ENCODE measurements at regions not wholly inside any gene's neighbourhood (a gene's known extent, or its start where the extent isn't known, plus 50 kb on each side); places are given as distances from the start of the nearest gene placed in this dataset.

GRCh38 chr16:89040391-89040790 lies 53.3 kb upstream of the ACSF3 start:
- H3K27me3 Mint-ChIP-seq (ENCODE audit: insufficient read depth) = peaks cover 2% of the 10 kb centered on the region
- TF ChIP-seq CTCF (conservative IDR thresholded peaks at IDR 0.05) = no peak
- Histone ChIP-seq H3K36me3 (ENCODE audit: control insufficient read depth, insufficient read depth, low read length) (no peaks in the 10 kb centered on the region), H3K4me1 (ENCODE audit: control insufficient read depth, insufficient read depth, low read length) (no peaks in the 10 kb centered on the region), H3K27ac (ENCODE audit: low read depth, low read length) (no peak overlapping the region), H3K9me3 (ENCODE audit: control insufficient read depth, low read length) (no peaks in the 10 kb centered on the region), H3K27me3 (ENCODE audit: control insufficient read depth, insufficient read depth, low read length, poor library complexity, severe bottlenecking) (no peaks in the 10 kb centered on the region), H3K4me3 (ENCODE audit: low read length) (no peak overlapping the region), H3K9ac (ENCODE audit: extremely low read depth, low read length, poor library complexity, severe bottlenecking) (no peak overlapping the region)
- H3K9me3 Mint-ChIP-seq = no peaks in the 10 kb centered on the region
- H3K36me3 Mint-ChIP-seq (ENCODE audit: low read depth) = no peaks in the 10 kb centered on the region
- 83 to 90% methylated on average over 6 to 8 of the region's 8 CpGs for WGBS, 2 experiments (ENCODE audit: insufficient coverage in 1 of 2, insufficient read length in 1 of 2)
- H3K4me1 Mint-ChIP-seq = peaks cover 4% of the 10 kb centered on the region
- H3K27ac Mint-ChIP-seq = no peak overlapping the region
- no peak overlapping the region for H3K4me3 Mint-ChIP-seq
- DNase-seq = no peak

- Mint-ChIP-seq H3K4me3 (no peak overlapping the region), H3K36me3 (ENCODE audit: low read depth) (no peaks in the 10 kb centered on the region), H3K27ac (no peak overlapping the region), H3K27me3 (ENCODE audit: insufficient read depth) (peaks cover 2% of the 10 kb centered on the region), H3K4me1 (no peaks in the 10 kb centered on the region), H3K9me3 (no peaks in the 10 kb centered on the region)
- H3K9me3 ChIP-seq (ENCODE audit: control insufficient read depth, low read length) = no peaks in the 10 kb centered on the region
- H3K27me3 ChIP-seq (ENCODE audit: control insufficient read depth, insufficient read depth, low read length, poor library complexity, severe bottlenecking) = no peaks in the 10 kb centered on the region
- TF ChIP-seq CTCF (conservative IDR thresholded peaks at IDR 0.05) = no peak
- H3K4me1 ChIP-seq (ENCODE audit: control insufficient read depth, insufficient read depth, low read length) = no peaks in the 10 kb centered on the region
- WGBS, 2 experiments (ENCODE audit: insufficient coverage in 1 of 2, insufficient read length in 1 of 2) = 88 to 90% methylated on average over 21 to 25 of the region's 25 CpGs
- no peak overlapping the region for H3K9ac ChIP-seq (ENCODE audit: extremely low read depth, low read length, poor library complexity, severe bottlenecking)
- no peaks in the 10 kb centered on the region for H3K36me3 ChIP-seq (ENCODE audit: control insufficient read depth, insufficient read depth, low read length)
- no peak for DNase-seq
- H3K4me3 ChIP-seq (ENCODE audit: low read length) = no peak overlapping the region
- no peak overlapping the region for H3K27ac ChIP-seq (ENCODE audit: low read depth, low read length)
These were observed 52.6 kb upstream of the ACSF3 start for GRCh38 chr16:89040861-89041570.

DNA sequence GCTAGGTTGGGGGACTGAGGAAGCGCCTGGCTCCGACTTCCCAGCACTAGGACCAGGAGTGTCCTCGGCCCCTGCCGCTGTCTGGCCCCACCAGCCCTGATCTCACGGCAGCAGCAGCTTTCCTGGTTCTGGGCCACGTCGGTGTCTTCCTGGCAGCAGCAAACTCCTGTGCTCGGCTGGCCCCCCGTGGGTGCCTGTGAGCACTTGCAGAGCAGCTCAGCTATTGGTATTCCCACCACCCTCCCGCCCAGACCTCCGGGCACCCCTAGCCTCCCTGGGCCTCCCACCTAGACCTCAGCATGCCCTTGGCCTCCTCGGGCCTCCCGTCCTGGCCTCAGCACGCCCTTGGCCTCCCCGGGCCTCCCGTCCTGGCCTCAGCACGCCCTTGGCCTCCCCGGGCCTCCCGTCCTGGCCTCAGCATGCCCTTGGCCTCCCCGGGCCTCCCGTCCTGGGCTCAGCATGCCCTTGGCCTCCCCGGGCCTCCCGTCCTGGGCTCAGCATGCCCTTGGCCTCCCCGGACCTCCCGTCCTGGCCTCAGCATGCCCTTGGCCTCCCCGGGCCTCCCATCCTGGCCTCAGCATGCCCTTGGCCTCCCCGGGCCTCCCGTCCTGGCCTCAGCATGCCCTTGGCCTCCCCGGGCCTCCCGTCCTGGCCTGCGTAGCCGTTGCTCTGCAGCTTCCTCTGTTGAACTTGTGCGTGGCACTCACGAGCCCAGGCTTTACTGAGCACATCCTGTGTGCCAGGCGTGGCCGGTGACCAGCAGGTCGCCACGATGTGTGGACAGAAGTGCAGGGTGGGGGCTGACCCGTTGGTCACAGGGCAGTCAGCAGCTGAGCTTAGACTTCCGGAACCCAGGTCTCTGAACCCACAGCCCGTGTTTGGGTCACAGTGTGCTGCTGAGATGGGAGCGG lies 51.8 kb upstream of the ACSF3 start:
- no peak for TF ChIP-seq CTCF (conservative IDR thresholded peaks at IDR 0.05)
- no peaks in the 10 kb centered on the region for H3K4me1 ChIP-seq (ENCODE audit: control insufficient read depth, insufficient read depth, low read length)
- 86 to 89% methylated on average over 12 to 42 of the region's 42 CpGs for WGBS, 2 experiments (ENCODE audit: insufficient coverage in 1 of 2, insufficient read length in 1 of 2)
- DNase-seq = no peak
- no peak overlapping the region for H3K4me3 Mint-ChIP-seq
- no peak overlapping the region for H3K27ac ChIP-seq (ENCODE audit: low read depth, low read length)
- no peaks in the 10 kb centered on the region for H3K36me3 Mint-ChIP-seq (ENCODE audit: low read depth)
- H3K36me3 ChIP-seq (ENCODE audit: control insufficient read depth, insufficient read depth, low read length) = no peaks in the 10 kb centered on the region
- H3K4me3 ChIP-seq (ENCODE audit: low read length) = no peak overlapping the region
- no peaks in the 10 kb centered on the region for H3K9me3 ChIP-seq (ENCODE audit: control insufficient read depth, low read length)
- no peaks in the 10 kb centered on the region for H3K27me3 ChIP-seq (ENCODE audit: control insufficient read depth, insufficient read depth, low read length, poor library complexity, severe bottlenecking)
- no peaks in the 10 kb centered on the region for H3K9me3 Mint-ChIP-seq
- no peaks in the 10 kb centered on the region for H3K4me1 Mint-ChIP-seq
- H3K27me3 Mint-ChIP-seq (ENCODE audit: insufficient read depth) = peaks cover 2% of the 10 kb centered on the region
- no peak overlapping the region for H3K27ac Mint-ChIP-seq
- H3K9ac ChIP-seq (ENCODE audit: extremely low read depth, low read length, poor library complexity, severe bottlenecking) = no peak overlapping the region
